GM06990 (cell line): ENCODE measurements at regions not wholly inside any gene's neighbourhood (a gene's known extent, or its start where the extent isn't known, plus 50 kb on each side); places are given as distances from the start of the nearest gene placed in this dataset.

Experiments used
- DNase-seq: peaks from one replicate; pipeline ENCODE4 v3.0.0-alpha.2; 2011; ENCODE audit not compliant: insufficient read length; ENCODE audit errors: extremely low read depth
- H3K27me3 ChIP-seq: replicated peaks from 2 replicates; pipeline ENCODE4 v1.6.0; 2011; ENCODE audit warnings: low read length; ENCODE audit not compliant: control insufficient read depth, insufficient read depth
- H3K36me3 ChIP-seq: 2 replicates; pipeline ENCODE4 v1.5.1; 2011; ENCODE audit warnings: low read length; ENCODE audit not compliant: control insufficient read depth, insufficient read depth
- H3K4me3 ChIP-seq: replicated peaks from 2 replicates; pipeline ENCODE4 v1.5.1; 2011; ENCODE audit warnings: low read depth, mild to moderate bottlenecking, control low read depth, low read length
- TF ChIP-seq, protein P1 (sequence below): IDR thresholded peaks from 2 replicates; pipeline ENCODE4 v1.5.1; 2011; ENCODE audit warnings: low read length, control low read depth, mild to moderate bottlenecking, inconsistent platforms; ENCODE audit not compliant: insufficient read depth, poor library complexity, severe bottlenecking

DNA sequence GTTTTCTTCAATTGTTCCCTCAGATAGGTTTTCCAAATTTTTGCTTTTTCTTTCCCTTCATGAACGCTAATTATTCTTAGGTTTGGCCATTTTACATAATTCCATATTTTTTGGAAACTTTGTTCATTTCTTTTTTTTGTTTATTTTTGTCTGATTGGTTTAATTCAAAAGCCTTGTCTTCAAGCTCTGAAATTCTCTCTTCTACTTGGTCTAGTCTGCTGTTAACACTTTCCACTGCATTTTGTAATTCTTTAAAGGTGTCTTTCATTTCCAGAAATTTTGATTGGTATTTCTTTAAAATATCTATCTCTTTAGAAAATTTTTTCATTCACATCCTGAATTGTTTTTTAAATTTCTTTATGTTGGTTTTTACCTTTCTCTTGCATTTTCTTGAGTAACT is 63.9 kb upstream of the VLDLR start:
- no peak for DNase-seq
- TF ChIP-seq, protein P1, sequence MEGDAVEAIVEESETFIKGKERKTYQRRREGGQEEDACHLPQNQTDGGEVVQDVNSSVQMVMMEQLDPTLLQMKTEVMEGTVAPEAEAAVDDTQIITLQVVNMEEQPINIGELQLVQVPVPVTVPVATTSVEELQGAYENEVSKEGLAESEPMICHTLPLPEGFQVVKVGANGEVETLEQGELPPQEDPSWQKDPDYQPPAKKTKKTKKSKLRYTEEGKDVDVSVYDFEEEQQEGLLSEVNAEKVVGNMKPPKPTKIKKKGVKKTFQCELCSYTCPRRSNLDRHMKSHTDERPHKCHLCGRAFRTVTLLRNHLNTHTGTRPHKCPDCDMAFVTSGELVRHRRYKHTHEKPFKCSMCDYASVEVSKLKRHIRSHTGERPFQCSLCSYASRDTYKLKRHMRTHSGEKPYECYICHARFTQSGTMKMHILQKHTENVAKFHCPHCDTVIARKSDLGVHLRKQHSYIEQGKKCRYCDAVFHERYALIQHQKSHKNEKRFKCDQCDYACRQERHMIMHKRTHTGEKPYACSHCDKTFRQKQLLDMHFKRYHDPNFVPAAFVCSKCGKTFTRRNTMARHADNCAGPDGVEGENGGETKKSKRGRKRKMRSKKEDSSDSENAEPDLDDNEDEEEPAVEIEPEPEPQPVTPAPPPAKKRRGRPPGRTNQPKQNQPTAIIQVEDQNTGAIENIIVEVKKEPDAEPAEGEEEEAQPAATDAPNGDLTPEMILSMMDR: no peak
- H3K4me3 ChIP-seq: no peak overlapping the region
- H3K36me3 ChIP-seq: no peaks in the 10 kb centered on the region
- H3K27me3 ChIP-seq: no peaks in the 10 kb centered on the region

GRCh38 chr9:2559192-2560152 is 62.1 kb upstream of the VLDLR start:
- H3K36me3 ChIP-seq: no peaks in the 10 kb centered on the region
- TF ChIP-seq, protein P1: no peak
- no peak overlapping the region for H3K4me3 ChIP-seq
- DNase-seq: no peak
- H3K27me3 ChIP-seq: no peaks in the 10 kb centered on the region

- no peaks in the 10 kb centered on the region for H3K27me3 ChIP-seq
- TF ChIP-seq, protein P1: no peak
- DNase-seq: no peak
- H3K36me3 ChIP-seq: no peaks in the 10 kb centered on the region
- H3K4me3 ChIP-seq: no peak overlapping the region
Measured at GRCh38 chr9:2560180-2560579, 61.4 kb upstream of the VLDLR start.

DNA sequence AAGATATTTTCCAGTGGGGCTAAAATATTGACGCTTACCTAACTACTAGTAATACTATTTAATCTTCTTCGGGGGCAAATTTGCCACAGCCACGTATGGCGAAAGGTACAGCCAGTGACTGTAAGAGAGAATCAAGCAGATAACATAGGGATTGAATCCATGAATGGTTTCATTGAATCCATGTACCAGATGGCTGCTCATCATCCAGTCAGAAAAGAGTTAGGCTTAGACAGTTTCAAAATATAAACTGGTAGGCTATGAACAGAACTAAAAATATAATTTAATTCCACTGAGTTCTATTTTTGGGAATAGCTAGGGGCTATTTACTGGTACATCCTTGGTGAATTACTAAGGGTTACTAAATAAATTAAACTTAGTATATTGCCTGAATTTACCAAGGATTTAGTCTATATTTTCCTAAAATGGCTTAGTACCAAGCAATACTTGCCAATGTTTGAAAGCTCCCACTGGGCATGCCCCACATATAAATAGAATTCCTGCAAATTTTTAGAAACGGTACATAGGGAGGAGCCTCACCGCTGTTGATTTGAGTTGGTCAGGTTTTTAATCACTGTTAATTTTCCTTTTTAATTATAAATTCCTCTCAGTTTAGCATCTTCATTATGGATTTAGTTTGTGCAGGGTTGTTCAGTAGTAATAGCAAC is 55.8 kb upstream of the VLDLR start:
- DNase-seq: no peak
- no peaks in the 10 kb centered on the region for H3K27me3 ChIP-seq
- TF ChIP-seq, protein P1: no peak

GRCh38 chr9:2567922-2568321 is 53.7 kb upstream of the VLDLR start:
- TF ChIP-seq, protein P1: no peak
- no peaks in the 10 kb centered on the region for H3K36me3 ChIP-seq
- no peak overlapping the region for H3K4me3 ChIP-seq
- no peaks in the 10 kb centered on the region for H3K27me3 ChIP-seq
- no peak for DNase-seq

More for the DNA sequence above, 55.8 kb upstream of the VLDLR start:
- Histone ChIP-seq H3K36me3 (no peaks in the 10 kb centered on the region), H3K4me3 (no peak overlapping the region)
